Stomach (tissue), 8 donors: ENCODE measurements at regions not wholly inside any gene's neighbourhood (a gene's known extent, or its start where the extent isn't known, plus 50 kb on each side); places are given as distances from the start of the nearest gene placed in this dataset.

ENCODE experiments used
- DNase-seq, 2 donors: peaks; one replicate each; pipeline versions ENCODE4 v3.0.0 to v3.0.0-alpha.2; 2013 to 2019
- H3K27ac ChIP-seq, 5 donors: fragments of 200-600 bp in 4 of 5; sonication (generic) in 4 of 5; one replicate each; pipeline ENCODE4 v1.5.1; 2013 to 2019; ENCODE audit warnings: mild to moderate bottlenecking in 1 of 5, moderate library complexity in 1 of 5
- H3K27me3 ChIP-seq, 3 donors: fragments of 200-600 bp; sonication (generic); one replicate each; pipeline ENCODE4 v1.5.1; 2017 to 2019; ENCODE audit warnings: mixed run types in 1 of 3
- H3K36me3 ChIP-seq, 4 donors: fragments of 200-600 bp; sonication (generic); 1 replicate in 3 of 4; 2 replicates in 1 of 4; pipeline ENCODE4 v1.5.1; 2016 to 2019
- H3K4me1 ChIP-seq, 4 donors: fragments of 200-600 bp; sonication (generic); one replicate each; pipeline ENCODE4 v1.5.1; 2016 to 2019
- H3K4me3 ChIP-seq, 4 donors: fragments of 200-600 bp; sonication (generic) in 3 of 4; one replicate each; pipeline ENCODE4 v1.5.1; 2016 to 2019; ENCODE audit warnings: mild to moderate bottlenecking in 1 of 4
- H3K9me3 ChIP-seq, 4 donors: fragments of 200-600 bp; sonication (generic); one replicate each; pipeline ENCODE4 v1.5.1; 2016 to 2019
- EP300 ChIP-seq: sonication (generic); formaldehyde crosslinking; IDR thresholded peaks from one replicate; pipeline ENCODE4 v1.6.1; 2017; ENCODE audit warnings: antibody characterized with exemption
- POLR2A ChIP-seq, 4 donors: fragments of 450-650 bp; IDR thresholded peaks; one replicate each; pipeline ENCODE4 v1.6.1; 2016; ENCODE audit warnings: antibody characterized with exemption in 4 of 4, control low read depth in 2 of 4, mild to moderate bottlenecking in 1 of 4, moderate library complexity in 1 of 4
- POLR2AphosphoS5 ChIP-seq, 3 donors: sonication (generic); formaldehyde crosslinking; IDR thresholded peaks; one replicate each; pipeline ENCODE4 v1.6.1; 2016; ENCODE audit warnings: antibody characterized with exemption in 3 of 3
- WGBS, 5 donors: extraction: QIAGEN DNeasy Blood & Tissue Kit in 3 of 5; methylation state at CpG; one replicate each; pipeline versions ENCODE4 v1.1.5 to v1.1.7; 2013 to 2018; 5-methylcytosine and 5-hydroxymethylcytosine counted together
- intact Hi-C: fragments of 100-400 bp; cut with DNase I; formaldehyde crosslinking; loops from one replicate; pipeline ENCODE4 v1.15.1; 2023; ENCODE audit warnings: low total_unique reads
- TF ChIP-seq, protein P1 (sequence below), 7 experiments: fragments of 450-650 bp in 4 of 7; fragments of 200-600 bp in 3 of 7; sonication (generic) in 3 of 7; IDR thresholded peaks; one replicate each; pipeline ENCODE4 v1.5.1; 2016 to 2019; ENCODE audit warnings: antibody characterized with exemption in 7 of 7, control low read depth in 2 of 7, mild to moderate bottlenecking in 1 of 7
- donor health status: healthy with polysubstance abuse.
- donor health status: Bipolar disorder and iron deficiency.
- donor health status: healthy.

DNA sequence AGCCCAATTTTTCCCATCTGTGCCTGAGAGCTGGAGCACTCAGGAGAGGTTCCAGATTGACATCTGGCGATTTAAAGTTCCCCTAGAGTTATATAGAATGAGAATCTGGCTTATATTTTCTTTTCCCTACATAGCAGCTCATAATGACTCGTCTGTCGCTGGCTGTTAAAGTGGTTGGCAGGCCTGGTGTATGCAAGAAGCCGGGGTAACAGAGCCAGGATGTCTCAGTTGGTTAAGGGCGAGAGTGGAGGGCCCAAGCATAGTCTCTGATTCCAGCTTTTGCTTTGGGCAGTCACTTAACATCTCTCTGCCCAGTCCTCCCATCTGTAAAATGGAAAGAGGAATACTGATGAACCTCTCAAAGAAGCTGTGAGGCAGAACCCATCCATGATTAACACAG lies 751.6 kb downstream of the NOVA1 start:
- no peak overlapping the region for H3K4me3 ChIP-seq
- no peaks in the 10 kb centered on the region for H3K27me3 ChIP-seq
- no peak overlapping the region for H3K27ac ChIP-seq
- no peaks in the 10 kb centered on the region for H3K4me1 ChIP-seq
- 77 to 85% (median 81%) methylated on average over 5 of the region's 5 CpGs for WGBS, 5 donors
- no peaks in the 10 kb centered on the region for H3K36me3 ChIP-seq
- no peak for DNase-seq
- intact Hi-C loops: no loop called here
- H3K9me3 ChIP-seq: no peaks in the 10 kb centered on the region
- TF ChIP-seq, protein P1, sequence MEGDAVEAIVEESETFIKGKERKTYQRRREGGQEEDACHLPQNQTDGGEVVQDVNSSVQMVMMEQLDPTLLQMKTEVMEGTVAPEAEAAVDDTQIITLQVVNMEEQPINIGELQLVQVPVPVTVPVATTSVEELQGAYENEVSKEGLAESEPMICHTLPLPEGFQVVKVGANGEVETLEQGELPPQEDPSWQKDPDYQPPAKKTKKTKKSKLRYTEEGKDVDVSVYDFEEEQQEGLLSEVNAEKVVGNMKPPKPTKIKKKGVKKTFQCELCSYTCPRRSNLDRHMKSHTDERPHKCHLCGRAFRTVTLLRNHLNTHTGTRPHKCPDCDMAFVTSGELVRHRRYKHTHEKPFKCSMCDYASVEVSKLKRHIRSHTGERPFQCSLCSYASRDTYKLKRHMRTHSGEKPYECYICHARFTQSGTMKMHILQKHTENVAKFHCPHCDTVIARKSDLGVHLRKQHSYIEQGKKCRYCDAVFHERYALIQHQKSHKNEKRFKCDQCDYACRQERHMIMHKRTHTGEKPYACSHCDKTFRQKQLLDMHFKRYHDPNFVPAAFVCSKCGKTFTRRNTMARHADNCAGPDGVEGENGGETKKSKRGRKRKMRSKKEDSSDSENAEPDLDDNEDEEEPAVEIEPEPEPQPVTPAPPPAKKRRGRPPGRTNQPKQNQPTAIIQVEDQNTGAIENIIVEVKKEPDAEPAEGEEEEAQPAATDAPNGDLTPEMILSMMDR (IDR thresholded peaks at IDR 0.05): no peak
- TF ChIP-seq POLR2AphosphoS5 (IDR thresholded peaks at IDR 0.05): no peak
- TF ChIP-seq POLR2A (IDR thresholded peaks at IDR 0.05): no peak
- no peak for TF ChIP-seq EP300

DNA sequence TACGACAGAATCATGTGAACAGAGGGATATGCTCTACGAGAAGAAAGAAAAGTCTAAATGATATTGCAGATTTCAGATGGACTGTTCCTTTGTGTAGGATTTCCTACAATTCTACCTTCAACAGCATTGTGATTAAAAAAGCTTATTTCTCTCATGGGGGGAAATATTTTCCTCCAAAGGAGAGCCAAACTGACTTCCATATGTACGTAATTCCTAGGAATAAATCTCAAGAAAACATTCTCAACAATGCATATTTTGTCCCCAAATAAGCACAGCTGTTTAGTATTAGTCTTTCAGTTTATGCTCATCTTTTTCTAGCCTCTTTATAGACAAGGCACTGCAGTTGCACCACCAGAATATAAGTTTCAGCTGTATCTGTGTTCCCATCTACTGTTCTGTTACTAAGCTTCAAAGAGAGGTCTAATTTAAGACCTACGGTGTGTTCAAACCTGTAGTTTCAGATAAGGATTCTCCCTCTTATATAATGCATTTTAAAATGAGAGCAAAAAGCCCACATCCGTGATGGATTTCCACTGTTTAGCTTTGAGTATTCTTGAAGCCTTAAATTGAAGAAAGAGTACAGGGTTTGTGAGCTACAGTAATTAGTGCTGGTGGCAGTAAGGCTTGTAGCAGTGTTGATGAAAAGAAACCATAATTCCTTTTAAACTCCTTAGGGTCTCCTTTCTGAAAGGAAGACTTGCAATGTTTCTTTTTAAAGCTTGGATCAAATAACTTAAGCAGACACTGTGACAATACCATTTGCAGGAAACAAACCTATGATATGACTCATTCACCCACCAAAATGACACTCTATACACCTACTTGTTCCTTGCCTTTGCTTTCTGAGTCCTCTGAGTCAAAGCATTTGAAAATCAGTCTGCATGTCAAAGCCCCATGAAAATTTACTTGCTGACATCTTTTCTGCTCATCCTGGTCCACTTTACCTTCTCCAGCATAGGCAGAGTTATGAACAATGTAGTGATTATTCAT lies 754.1 kb downstream of the NOVA1 start:
- H3K27ac ChIP-seq: no peak overlapping the region
- H3K4me3 ChIP-seq: no peak overlapping the region
- H3K36me3 ChIP-seq: no peaks in the 10 kb centered on the region
- H3K4me1 ChIP-seq: no peaks in the 10 kb centered on the region
- DNase-seq: no peak
- H3K9me3 ChIP-seq: no peaks in the 10 kb centered on the region
- no peaks in the 10 kb centered on the region for H3K27me3 ChIP-seq
- WGBS, 5 donors: 60 to 73% (median 66%) methylated on average over 5 of the region's 5 CpGs
- no peak for TF ChIP-seq POLR2A (IDR thresholded peaks at IDR 0.05)
- TF ChIP-seq, protein P1 (IDR thresholded peaks at IDR 0.05): no peak
- TF ChIP-seq EP300: no peak
- TF ChIP-seq POLR2AphosphoS5 (IDR thresholded peaks at IDR 0.05): no peak
- intact Hi-C loops: no loop called here

DNA sequence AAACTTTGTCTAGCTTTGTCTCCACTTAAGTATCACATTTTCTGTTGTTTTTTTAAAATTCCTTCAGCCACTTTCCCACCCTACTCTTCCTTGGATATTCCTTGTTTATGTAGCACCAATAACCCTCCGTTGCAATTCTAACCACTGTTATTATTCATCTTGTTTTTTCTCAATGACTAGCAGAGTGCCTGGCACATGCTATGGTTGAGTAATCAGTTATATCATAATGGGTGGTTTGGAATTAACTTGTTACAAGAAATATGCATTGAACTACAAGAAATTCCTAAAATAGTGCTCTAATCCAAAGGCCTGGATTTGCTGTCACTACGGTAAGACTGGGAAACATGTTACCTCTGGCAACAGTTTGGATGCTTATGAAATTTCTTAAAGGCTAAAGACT lies 756.6 kb downstream of the NOVA1 start:
- Histone ChIP-seq H3K36me3 (no peaks in the 10 kb centered on the region), H3K9me3 (no peaks in the 10 kb centered on the region), H3K27me3 (no peaks in the 10 kb centered on the region), H3K4me1 (no peaks in the 10 kb centered on the region), H3K27ac (no peak overlapping the region), H3K4me3 (no peak overlapping the region)
- 61 to 70% (median 67%) methylated on average over 2 of the region's 2 CpGs for WGBS, 5 donors
- intact Hi-C loops: no loop called here
- TF ChIP-seq POLR2A (IDR thresholded peaks at IDR 0.05) (no peak), POLR2AphosphoS5 (IDR thresholded peaks at IDR 0.05) (no peak)
- no peak for DNase-seq

DNA sequence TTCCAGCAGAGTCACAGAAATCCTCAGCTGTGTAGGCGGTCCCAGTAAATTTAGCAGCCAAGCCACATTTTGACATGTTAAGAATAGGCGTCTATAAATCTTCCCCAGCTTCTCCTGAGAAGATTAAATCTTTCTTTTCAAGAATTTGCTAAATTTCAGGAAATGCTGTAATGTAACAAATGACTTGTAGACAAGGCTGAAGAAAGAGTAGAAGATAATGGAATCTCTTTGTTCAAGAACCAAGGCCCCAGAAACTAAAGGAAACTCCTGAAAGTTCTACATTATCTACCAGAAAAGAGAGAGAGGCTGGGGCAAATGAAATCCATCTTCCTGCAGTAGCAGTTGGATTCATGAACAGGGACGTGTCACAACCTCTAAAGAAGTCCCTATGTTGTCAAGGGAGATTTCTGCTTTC lies 760.3 kb downstream of the NOVA1 start:
- no peaks in the 10 kb centered on the region for H3K36me3 ChIP-seq
- peak in 1 of 2 donors; percentile 14 for DNase-seq
- 45 to 56% (median 54%) methylated on average over 3 of the region's 3 CpGs for WGBS, 5 donors
- no peak for TF ChIP-seq POLR2A (IDR thresholded peaks at IDR 0.05)
- intact Hi-C loops: no loop called here
- no peaks in the 10 kb centered on the region for H3K9me3 ChIP-seq
- no peak overlapping the region for H3K4me3 ChIP-seq
- no peaks in the 10 kb centered on the region for H3K4me1 ChIP-seq
- H3K27me3 ChIP-seq: no peaks in the 10 kb centered on the region
- no peak overlapping the region for H3K27ac ChIP-seq

DNA sequence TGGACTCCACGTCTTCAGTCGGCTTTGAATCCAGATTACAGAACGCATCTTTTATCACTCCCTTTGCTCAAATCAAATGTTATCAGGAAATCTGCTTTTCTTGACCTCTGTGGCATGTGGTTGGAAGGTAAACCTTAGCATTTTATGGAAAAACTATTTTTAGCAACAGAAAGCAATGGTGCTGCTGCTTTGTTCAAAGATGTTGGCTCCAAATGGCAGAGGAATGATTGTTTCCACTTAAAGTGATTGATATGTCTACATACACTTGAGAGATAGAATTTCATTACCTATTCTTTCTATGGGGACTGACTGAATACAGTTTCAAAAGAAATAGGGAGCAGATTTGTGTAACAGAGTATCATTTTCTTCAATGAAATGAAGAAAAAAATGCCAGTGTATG lies 761.2 kb downstream of the NOVA1 start:
- Histone ChIP-seq H3K4me1 (no peaks in the 10 kb centered on the region), H3K27ac (no peak overlapping the region), H3K27me3 (no peaks in the 10 kb centered on the region), H3K4me3 (no peak overlapping the region), H3K36me3 (no peaks in the 10 kb centered on the region), H3K9me3 (no peaks in the 10 kb centered on the region)
- DNase-seq: no peak
- intact Hi-C loops: no loop called here
- whole genome bisulfite sequencing, 5 donors: 29 to 66% (median 47%) methylated on average over 3 of the region's 3 CpGs
- TF ChIP-seq, protein P1 (IDR thresholded peaks at IDR 0.05): no peak
- TF ChIP-seq POLR2A (IDR thresholded peaks at IDR 0.05): no peak
- TF ChIP-seq EP300: no peak
- no peak for TF ChIP-seq POLR2AphosphoS5 (IDR thresholded peaks at IDR 0.05)
